SK-N-SH (cell line): ENCODE measurements at regions not wholly inside any gene's neighbourhood (a gene's known extent, or its start where the extent isn't known, plus 50 kb on each side); places are given as distances from the start of the nearest gene placed in this dataset.

Source experiments
- CTCF ChIA-PET: fragments of 300-600, 350-600 bp; formaldehyde crosslinking; extraction: SDS; loops from one replicate; lab custom pipeline; 2021; lab: Yijun Ruan, JAX
- POLR2A ChIA-PET: fragments of 350-600 bp; sonication (Branson Sonifier 250); formaldehyde crosslinking; extraction: SDS; loops from one replicate; lab custom pipeline; 2020; ENCODE audit warnings: antibody characterized with exemption, inconsistent platforms; lab: Yijun Ruan, JAX
- DNase-seq: peaks from one replicate; pipeline ENCODE4 v3.0.0; 2012
- H2AFZ ChIP-seq: fragments of 200-600 bp; sonication (generic); 2 replicates; pipeline ENCODE4 v1.8.1; 2016; ENCODE audit warnings: antibody characterized with exemption, mild to moderate bottlenecking, low read depth
- H3F3A ChIP-seq: fragments of 200-600 bp; sonication (generic); replicated peaks from 2 replicates; pipeline ENCODE3; 2016; ENCODE audit warnings: antibody characterized with exemption, mild to moderate bottlenecking; ENCODE audit not compliant: insufficient read depth
- H3K27ac ChIP-seq, 2 experiments: fragments of 200-500 bp in 1 of 2; fragments of 200-600 bp in 1 of 2; sonication (Bioruptor generic) in 1 of 2; sonication (generic), shearing (Covaris generic) in 1 of 2; 2 replicates each; pipeline versions ENCODE4 v1.5.1 to v1.6.1; 2014 to 2016; ENCODE audit warnings: low read depth in 2 of 2, inconsistent platforms in 1 of 2, low read length in 1 of 2, mild to moderate bottlenecking in 1 of 2, mixed read lengths in 1 of 2
- H3K27me3 ChIP-seq: fragments of 200-600 bp; sonication (generic), shearing (Covaris generic); 2 replicates; pipeline ENCODE4 v1.6.1; 2016; ENCODE audit warnings: mixed run types; ENCODE audit not compliant: insufficient read depth
- H3K36me3 ChIP-seq, 2 experiments: fragments of 200-500 bp in 1 of 2; fragments of 200-600 bp in 1 of 2; sonication (Bioruptor generic) in 1 of 2; sonication (generic) in 1 of 2; replicated peaks in 1 of 2; 2 replicates each; pipeline versions ENCODE3 to v1.5.1; 2014 to 2016; ENCODE audit warnings: low read length in 1 of 2, mild to moderate bottlenecking in 1 of 2; ENCODE audit not compliant: insufficient read depth in 2 of 2, control insufficient read depth in 1 of 2
- H3K4me1 ChIP-seq, 2 experiments: fragments of 200-500 bp in 1 of 2; fragments of 200-600 bp in 1 of 2; sonication (Bioruptor generic) in 1 of 2; sonication (generic), shearing (Covaris generic) in 1 of 2; 2 replicates each; pipeline versions ENCODE4 v1.5.1 to v1.6.1; 2014 to 2016; ENCODE audit warnings: low read depth in 1 of 2, low read length in 1 of 2, mixed run types in 1 of 2; ENCODE audit not compliant: insufficient read depth in 2 of 2, control insufficient read depth in 1 of 2
- H3K4me2 ChIP-seq: fragments of 200-600 bp; sonication (generic), shearing (Covaris generic); 2 replicates; pipeline ENCODE4 v1.6.1; 2017; ENCODE audit warnings: mixed run types
- H3K4me3 ChIP-seq, 2 experiments: fragments of 200-500 bp in 1 of 2; fragments of 200-600 bp in 1 of 2; sonication (Bioruptor generic) in 1 of 2; sonication (generic), shearing (Covaris generic) in 1 of 2; 2 replicates each; pipeline versions ENCODE4 v1.5.1 to v1.8.1; 2014 to 2016; ENCODE audit warnings: low read depth in 2 of 2, inconsistent platforms in 1 of 2, low read length in 1 of 2, mild to moderate bottlenecking in 1 of 2, mixed read lengths in 1 of 2, moderate library complexity in 1 of 2
- H3K79me2 ChIP-seq: fragments of 200-600 bp; sonication (generic); 2 replicates; pipeline ENCODE4 v1.8.1; 2017; ENCODE audit warnings: mild to moderate bottlenecking; ENCODE audit not compliant: insufficient read depth
- H3K9ac ChIP-seq: fragments of 200-600 bp; sonication (generic); 2 replicates; pipeline ENCODE4 v1.6.1; 2017; ENCODE audit warnings: mixed run types
- H3K9me2 ChIP-seq: fragments of 200-600 bp; sonication (generic); 2 replicates; pipeline ENCODE4 v1.6.1; 2017; ENCODE audit warnings: mixed run types
- H3K9me3 ChIP-seq: fragments of 200-600 bp; sonication (generic); 2 replicates; pipeline ENCODE4 v1.6.1; 2017; ENCODE audit warnings: mixed run types, mild to moderate bottlenecking, moderate library complexity
- H4K20me1 ChIP-seq: fragments of 200-600 bp; sonication (generic); 2 replicates; pipeline ENCODE4 v1.6.1; 2017; ENCODE audit warnings: mild to moderate bottlenecking, mixed run types; ENCODE audit not compliant: insufficient read depth
- CHD2 ChIP-seq: fragments of 150-350 bp; IDR thresholded peaks from 2 replicates; pipeline ENCODE4 v1.6.1; 2018; ENCODE audit warnings: low read length; ENCODE audit not compliant: partially characterized antibody
- EP300 ChIP-seq, 2 experiments: IDR thresholded peaks; 2 replicates each; pipeline versions ENCODE4 v1.4.0 to v1.6.1; 2012; ENCODE audit warnings: borderline replicate concordance in 1 of 2, low read depth in 1 of 2, low read length in 1 of 2
- EZH2phosphoT487 ChIP-seq: fragments of 200-600 bp; sonication (generic); IDR thresholded peaks from 2 replicates; pipeline ENCODE4 v1.6.1; 2017; ENCODE audit warnings: low read depth, mixed run types, mild to moderate bottlenecking, antibody characterized with exemption, moderate library complexity, borderline replicate concordance
- FOXJ3 ChIP-seq: sonication (generic); formaldehyde crosslinking; IDR thresholded peaks from 2 replicates; pipeline ENCODE4 v1.5.1; 2020; ENCODE audit warnings: mild to moderate bottlenecking, missing genetic modification reagents
- GABPA ChIP-seq: IDR thresholded peaks from 2 replicates; pipeline ENCODE4 v1.4.0; 2012; ENCODE audit warnings: low read depth, mild to moderate bottlenecking
- GATA2 ChIP-seq: sonication (generic); formaldehyde crosslinking; IDR thresholded peaks from 2 replicates; pipeline ENCODE4 v1.5.0; 2020; ENCODE audit warnings: mild to moderate bottlenecking, missing genetic modification reagents
- MXI1 ChIP-seq: IDR thresholded peaks from 2 replicates; pipeline ENCODE4 v1.6.1; 2012; ENCODE audit warnings: mild to moderate bottlenecking, low read depth, low read length, improper control_type of control experiment
- NFIC ChIP-seq: IDR thresholded peaks from 2 replicates; pipeline ENCODE4 v1.4.0; 2012; ENCODE audit warnings: borderline replicate concordance
- RAD21 ChIP-seq: IDR thresholded peaks from 2 replicates; pipeline ENCODE4 v1.6.1; 2012; ENCODE audit warnings: mild to moderate bottlenecking, low read length
- RXRA ChIP-seq: IDR thresholded peaks from 2 replicates; pipeline ENCODE4 v1.4.0; 2012; ENCODE audit warnings: low read depth, mild to moderate bottlenecking, borderline replicate concordance
- SIN3A ChIP-seq: IDR thresholded peaks from 2 replicates; pipeline ENCODE4 v1.6.1; 2012; ENCODE audit warnings: low read depth, mild to moderate bottlenecking, low read length, moderate library complexity, borderline replicate concordance
- TAF1 ChIP-seq: IDR thresholded peaks from 2 replicates; pipeline ENCODE4 v1.6.1; 2012; ENCODE audit warnings: low read depth, mild to moderate bottlenecking, low read length, moderate library complexity, borderline replicate concordance
- WGBS: methylation state at CpG from one replicate; pipeline ENCODE4 v1.1.6; 2017; ENCODE audit warnings: low lambda C conversion rate; 5-methylcytosine and 5-hydroxymethylcytosine counted together
- TF ChIP-seq, protein P1 (sequence below): IDR thresholded peaks from 2 replicates; pipeline ENCODE4 v1.4.0; 2012; ENCODE audit warnings: low read depth, borderline replicate concordance
- TF ChIP-seq, protein P2 (sequence below): fragments of 200-600 bp; sonication (generic); IDR thresholded peaks from 2 replicates; pipeline ENCODE4 v1.6.1; 2017; ENCODE audit warnings: antibody characterized with exemption, mild to moderate bottlenecking, moderate library complexity
- TF ChIP-seq, protein P3 (sequence below): IDR thresholded peaks from 2 replicates; pipeline ENCODE4; 2012

GRCh38 chr1:187464320-187464719 is 635.6 kb downstream of the PLA2G4A start:
- H3K4me2 ChIP-seq, result no peak overlapping the region
- H4K20me1 ChIP-seq, result no peaks in the 10 kb centered on the region
- H3K9me2 ChIP-seq, result no peaks in the 10 kb centered on the region
- H3K9ac ChIP-seq, result no peak overlapping the region
- no peak overlapping the region for H3K4me3 ChIP-seq
- POLR2A ChIA-PET, result no interaction called here
- no peaks in the 10 kb centered on the region for H3F3A ChIP-seq
- DNase-seq, result no peak
- 64% methylated on average over 1 of the region's 1 CpG for WGBS
- no peaks in the 10 kb centered on the region for H3K27me3 ChIP-seq
- no peaks in the 10 kb centered on the region for H3K4me1 ChIP-seq
- H2AFZ ChIP-seq, result no peak overlapping the region
- TF ChIP-seq EZH2phosphoT487, result no peak
- TF ChIP-seq, all 33 proteins: peak for 0
- CTCF ChIA-PET, result interaction anchor here (1.1 kb wide), 1 partner anchor 56 kb away, joined by 3 read pairs; no protein-coding TSS in a partner anchor
- Histone ChIP-seq H3K79me2 (no peaks in the 10 kb centered on the region), H3K36me3 (no peaks in the 10 kb centered on the region), H3K9me3 (no peaks in the 10 kb centered on the region), H3K27ac (no peak overlapping the region)

DNA sequence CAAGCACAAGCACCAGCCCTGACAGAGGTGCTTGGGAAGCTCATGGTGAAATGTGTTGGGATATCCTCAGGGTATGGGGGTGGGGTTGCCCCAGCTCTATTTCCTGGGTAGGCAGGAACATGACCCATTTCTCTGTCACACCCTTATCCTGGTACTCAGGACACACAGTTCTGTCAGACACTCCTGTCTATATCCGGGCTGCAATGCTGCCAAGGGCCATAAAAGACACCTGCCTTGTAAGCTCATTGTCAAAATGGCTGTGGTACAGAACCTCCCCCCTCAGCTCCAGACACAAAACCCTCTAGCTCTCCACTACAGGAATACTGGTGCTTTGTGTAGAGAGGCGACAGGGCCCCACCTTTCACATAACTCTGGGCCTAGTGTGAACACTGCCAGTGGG is 636.7 kb downstream of the PLA2G4A start:
- ChIA-PET POLR2A (no interaction called here), CTCF (interaction anchor here (0.6 kb wide), 1 partner anchor 12 kb away, joined by 3 read pairs; no protein-coding TSS in a partner anchor)
- H4K20me1 ChIP-seq, result no peaks in the 10 kb centered on the region
- H3K27me3 ChIP-seq, result no peaks in the 10 kb centered on the region
- H3F3A ChIP-seq, result no peaks in the 10 kb centered on the region
- no peaks in the 10 kb centered on the region for H3K36me3 ChIP-seq
- 62% methylated on average over 2 of the region's 2 CpGs for WGBS
- H3K9ac ChIP-seq, result no peak overlapping the region
- no peak overlapping the region for H3K4me3 ChIP-seq
- H3K4me1 ChIP-seq, result no peaks in the 10 kb centered on the region
- DNase-seq, result no peak
- no peaks in the 10 kb centered on the region for H3K9me3 ChIP-seq
- no peaks in the 10 kb centered on the region for H3K9me2 ChIP-seq
- no peak for TF ChIP-seq GABPA
- TF ChIP-seq EZH2phosphoT487, result no peak
- TF ChIP-seq, protein P1, sequence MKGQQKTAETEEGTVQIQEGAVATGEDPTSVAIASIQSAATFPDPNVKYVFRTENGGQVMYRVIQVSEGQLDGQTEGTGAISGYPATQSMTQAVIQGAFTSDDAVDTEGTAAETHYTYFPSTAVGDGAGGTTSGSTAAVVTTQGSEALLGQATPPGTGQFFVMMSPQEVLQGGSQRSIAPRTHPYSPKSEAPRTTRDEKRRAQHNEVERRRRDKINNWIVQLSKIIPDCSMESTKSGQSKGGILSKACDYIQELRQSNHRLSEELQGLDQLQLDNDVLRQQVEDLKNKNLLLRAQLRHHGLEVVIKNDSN, result no peak
- no peak for TF ChIP-seq EP300 (IDR thresholded peaks at IDR 0.05; ENCODE audit: borderline replicate concordance in 1 of 2, low read depth in 1 of 2, low read length in 1 of 2)
- no peak for TF ChIP-seq FOXJ3 (CRISPR knock-in tag)
- no peak for TF ChIP-seq CHD2
- no peak for TF ChIP-seq GATA2 (CRISPR knock-in tag)
- TF ChIP-seq, protein P2, sequence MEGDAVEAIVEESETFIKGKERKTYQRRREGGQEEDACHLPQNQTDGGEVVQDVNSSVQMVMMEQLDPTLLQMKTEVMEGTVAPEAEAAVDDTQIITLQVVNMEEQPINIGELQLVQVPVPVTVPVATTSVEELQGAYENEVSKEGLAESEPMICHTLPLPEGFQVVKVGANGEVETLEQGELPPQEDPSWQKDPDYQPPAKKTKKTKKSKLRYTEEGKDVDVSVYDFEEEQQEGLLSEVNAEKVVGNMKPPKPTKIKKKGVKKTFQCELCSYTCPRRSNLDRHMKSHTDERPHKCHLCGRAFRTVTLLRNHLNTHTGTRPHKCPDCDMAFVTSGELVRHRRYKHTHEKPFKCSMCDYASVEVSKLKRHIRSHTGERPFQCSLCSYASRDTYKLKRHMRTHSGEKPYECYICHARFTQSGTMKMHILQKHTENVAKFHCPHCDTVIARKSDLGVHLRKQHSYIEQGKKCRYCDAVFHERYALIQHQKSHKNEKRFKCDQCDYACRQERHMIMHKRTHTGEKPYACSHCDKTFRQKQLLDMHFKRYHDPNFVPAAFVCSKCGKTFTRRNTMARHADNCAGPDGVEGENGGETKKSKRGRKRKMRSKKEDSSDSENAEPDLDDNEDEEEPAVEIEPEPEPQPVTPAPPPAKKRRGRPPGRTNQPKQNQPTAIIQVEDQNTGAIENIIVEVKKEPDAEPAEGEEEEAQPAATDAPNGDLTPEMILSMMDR, result no peak
- no peak for TF ChIP-seq NFIC
- TF ChIP-seq SIN3A, result no peak
- no peak for TF ChIP-seq RAD21
- no peak for TF ChIP-seq MXI1
- no peak for TF ChIP-seq TAF1
- TF ChIP-seq RXRA, result no peak
- TF ChIP-seq, protein P3, sequence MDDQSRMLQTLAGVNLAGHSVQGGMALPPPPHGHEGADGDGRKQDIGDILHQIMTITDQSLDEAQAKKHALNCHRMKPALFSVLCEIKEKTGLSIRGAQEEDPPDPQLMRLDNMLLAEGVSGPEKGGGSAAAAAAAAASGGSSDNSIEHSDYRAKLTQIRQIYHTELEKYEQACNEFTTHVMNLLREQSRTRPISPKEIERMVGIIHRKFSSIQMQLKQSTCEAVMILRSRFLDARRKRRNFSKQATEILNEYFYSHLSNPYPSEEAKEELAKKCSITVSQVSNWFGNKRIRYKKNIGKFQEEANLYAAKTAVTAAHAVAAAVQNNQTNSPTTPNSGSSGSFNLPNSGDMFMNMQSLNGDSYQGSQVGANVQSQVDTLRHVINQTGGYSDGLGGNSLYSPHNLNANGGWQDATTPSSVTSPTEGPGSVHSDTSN, result no peak
- H3K79me2 ChIP-seq, result no peaks in the 10 kb centered on the region
- no peak overlapping the region for H3K27ac ChIP-seq
- H2AFZ ChIP-seq, result no peak overlapping the region
- H3K4me2 ChIP-seq, result no peak overlapping the region
